SK-MEL-5 (cell line): ENCODE measurements at regions not wholly inside any gene's neighbourhood (a gene's known extent, or its start where the extent isn't known, plus 50 kb on each side); places are given as distances from the start of the nearest gene placed in this dataset.

ENCODE experiments used
- DNase-seq: peaks from one replicate; pipeline ENCODE4 v3.0.0-alpha.2; 2016; ENCODE audit warnings: low read depth, low spot score
- in situ Hi-C: cut with HindIII; loops from 2 replicates; pipeline ENCODE4 v1.10.0; 2016; ENCODE audit warnings: low sequenced_read_pairs, high pct_unique_total_duplicates, low pct_unique_long_range_greater_than_20kb

- in situ Hi-C loops: no loop called here
- DNase-seq: no peak
Measured at GRCh38 chr3:66656609-66657008, 155.8 kb upstream of the LRIG1 start.

- no peak for DNase-seq
- in situ Hi-C loops: no loop called here
Measured at GRCh38 chr3:66659056-66659455, 158.2 kb upstream of the LRIG1 start.

GRCh38 chr3:66661628-66662027 is 160.8 kb upstream of the LRIG1 start:
- DNase-seq: no peak
- in situ Hi-C loops: no loop called here

GRCh38 chr3:66662894-66663293 is 162.1 kb upstream of the LRIG1 start:
- in situ Hi-C loops: no loop called here
- DNase-seq: no peak

GRCh38 chr3:66665021-66665695 is 164.3 kb upstream of the LRIG1 start:
- in situ Hi-C loops: no loop called here

DNA sequence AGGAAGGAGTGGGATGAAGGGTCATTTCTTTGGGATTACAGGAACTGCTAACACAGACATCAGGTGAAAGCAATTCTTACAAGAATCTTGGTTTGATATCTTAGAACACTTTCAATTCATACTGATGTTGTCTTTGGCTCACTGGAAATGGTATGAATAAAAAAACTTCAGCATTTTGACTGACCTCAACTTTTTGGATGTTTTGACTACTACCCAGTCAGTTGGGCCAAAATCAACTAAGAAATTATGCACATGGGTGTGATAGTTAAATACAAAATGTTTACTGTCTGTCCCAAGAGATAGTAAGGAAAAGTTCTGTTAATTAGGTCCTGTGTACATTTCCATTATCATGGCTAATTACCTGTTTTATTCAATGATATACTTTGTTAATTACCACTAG is 165.5 kb upstream of the LRIG1 start:
- in situ Hi-C loops: no loop called here
- DNase-seq: no peak

More at GRCh38 chr3:66665021-66665695, 164.3 kb upstream of the LRIG1 start:
- no peak for DNase-seq

DNA sequence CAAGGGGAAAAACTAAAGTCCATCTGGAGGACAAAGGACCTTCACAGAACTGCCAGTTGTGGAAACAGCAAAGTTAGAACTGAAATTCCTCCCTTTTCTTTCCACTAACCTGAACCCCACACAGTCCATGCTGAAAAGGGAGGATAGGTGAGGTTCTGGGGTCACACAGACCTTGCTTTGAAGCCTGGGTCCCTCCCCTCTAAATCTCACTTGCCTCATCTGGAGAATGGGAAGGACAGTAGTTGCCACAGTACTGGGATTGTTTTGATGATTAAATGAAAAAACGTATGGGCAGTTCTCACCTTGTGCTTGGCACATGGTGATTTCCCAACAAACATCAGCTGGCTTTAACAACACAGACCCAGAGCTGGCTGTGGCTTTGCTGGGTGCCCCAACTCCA is 166.4 kb upstream of the LRIG1 start:
- DNase-seq: no peak
- in situ Hi-C loops: no loop called here

- in situ Hi-C loops: no loop called here
- DNase-seq: no peak
Measured at GRCh38 chr3:66671291-66671690, 170.5 kb upstream of the LRIG1 start.

DNA sequence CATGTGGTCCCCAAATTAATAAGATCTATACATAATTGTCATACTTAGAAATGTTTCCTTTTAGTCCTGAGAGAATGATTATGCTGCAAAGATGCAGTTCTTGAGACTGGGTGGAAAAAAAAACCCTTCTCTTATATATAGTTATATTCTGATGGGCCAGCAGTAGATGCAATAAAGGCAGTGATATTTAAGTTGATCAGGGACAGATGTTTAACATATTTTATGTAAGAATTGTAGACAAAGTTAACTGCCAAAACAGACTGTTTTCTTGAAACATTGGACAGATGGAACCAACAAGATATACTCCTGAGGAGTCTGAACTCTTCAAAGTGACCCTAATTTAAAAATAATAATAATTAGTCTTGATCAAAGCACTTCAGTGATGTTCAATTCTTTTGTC is 172.0 kb upstream of the LRIG1 start:
- in situ Hi-C loops: no loop called here
- no peak for DNase-seq

GRCh38 chr3:66673293-66673692 is 172.5 kb upstream of the LRIG1 start:
- no peak for DNase-seq
- in situ Hi-C loops: no loop called here

DNA sequence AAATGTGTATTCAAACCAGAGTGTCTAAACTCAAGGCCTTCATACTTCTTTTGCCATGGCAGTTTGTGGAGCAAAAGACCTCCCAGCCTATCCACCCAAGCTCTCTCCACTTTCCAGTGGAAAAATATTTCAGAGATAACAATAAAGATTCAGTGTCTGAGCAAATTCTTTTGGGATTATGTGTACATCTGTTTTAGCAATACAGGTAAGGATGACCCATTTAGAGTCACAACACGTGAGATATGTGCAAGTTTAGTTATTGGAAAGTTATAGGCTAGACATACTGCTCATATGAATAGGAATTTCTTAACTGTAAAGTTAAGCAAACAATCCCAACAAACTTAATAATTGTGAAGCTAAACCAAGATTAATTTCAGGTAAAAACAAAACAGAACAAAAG is 174.5 kb upstream of the LRIG1 start:
- in situ Hi-C loops: no loop called here
- no peak for DNase-seq

- no peak for DNase-seq
- in situ Hi-C loops: no loop called here
Measured at GRCh38 chr3:66692042-66692765, 191.4 kb upstream of the LRIG1 start.

DNA sequence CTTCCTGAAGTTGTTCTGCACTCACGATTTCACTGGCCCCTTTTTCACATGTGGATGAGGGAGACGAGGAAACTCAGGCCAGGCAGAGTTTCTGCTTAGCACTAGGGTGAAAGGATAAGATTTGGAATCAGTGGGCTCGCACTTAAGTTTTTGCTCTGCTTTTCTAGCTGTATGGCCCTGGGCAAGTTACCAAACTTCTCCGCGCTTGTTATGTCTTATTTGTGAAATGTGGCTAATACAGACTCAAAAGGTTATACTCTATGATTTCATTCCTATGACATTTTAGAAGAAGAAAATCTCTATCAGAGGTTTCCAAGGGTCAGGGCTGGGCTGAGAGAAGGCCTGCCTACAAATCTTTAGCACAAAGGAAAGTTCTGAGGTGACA is 191.9 kb upstream of the LRIG1 start:
- in situ Hi-C loops: no loop called here
- DNase-seq: no peak

DNA sequence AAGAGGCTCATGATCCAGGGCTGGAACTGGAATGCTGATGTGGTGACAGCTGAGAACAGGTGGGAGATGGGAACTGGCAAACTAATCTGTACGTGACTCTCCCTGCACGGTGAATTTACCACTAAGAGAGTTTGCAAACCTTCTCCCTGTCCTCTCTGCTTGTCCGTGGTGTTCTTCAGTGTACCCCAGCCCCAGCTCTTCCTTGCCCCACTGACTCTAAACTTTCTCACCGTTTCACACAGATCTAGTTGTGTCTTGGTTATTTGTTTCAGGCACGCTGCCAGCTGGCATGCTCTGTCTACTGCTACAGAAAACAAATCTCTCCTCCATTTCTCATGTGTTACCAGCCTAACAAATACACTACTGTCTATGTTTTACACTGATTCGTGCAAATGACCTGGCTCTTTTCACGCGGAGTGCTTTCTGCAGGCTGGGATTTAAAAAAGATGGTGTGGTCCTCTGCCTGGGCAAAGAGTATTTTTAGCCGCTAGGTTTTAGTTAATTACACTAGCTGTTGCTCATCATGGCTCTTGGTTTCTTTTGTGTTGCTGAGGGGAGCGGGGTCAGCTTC is 192.7 kb upstream of the LRIG1 start:
- peak; percentile 4 for DNase-seq
- in situ Hi-C loops: no loop called here

DNA sequence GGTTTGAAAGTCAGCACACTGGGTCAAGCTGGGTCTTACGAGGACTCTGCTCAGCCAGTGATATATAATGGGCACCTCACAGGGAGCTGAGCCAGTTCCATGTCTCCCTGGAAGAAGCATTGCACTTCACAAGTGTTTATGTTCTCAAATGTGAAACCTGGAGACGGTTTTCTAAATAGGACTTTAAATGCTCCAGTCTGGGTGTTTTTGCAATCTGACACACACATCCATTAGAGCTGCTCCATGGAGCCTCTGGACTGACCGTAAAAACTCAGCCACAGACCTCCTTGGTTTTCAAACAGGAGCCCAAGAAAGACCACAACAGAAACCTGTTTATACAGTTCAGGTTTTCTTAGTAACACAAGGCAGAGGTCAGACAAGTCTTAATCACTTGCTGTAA is 201.3 kb upstream of the LRIG1 start:
- DNase-seq: no peak
- in situ Hi-C loops: no loop called here

GRCh38 chr3:66703501-66703900 is 202.7 kb upstream of the LRIG1 start:
- in situ Hi-C loops: no loop called here

GRCh38 chr3:66705076-66705475 is 204.3 kb upstream of the LRIG1 start:
- no peak for DNase-seq
- in situ Hi-C loops: no loop called here

More at GRCh38 chr3:66703501-66703900, 202.7 kb upstream of the LRIG1 start:
- no peak for DNase-seq

DNA sequence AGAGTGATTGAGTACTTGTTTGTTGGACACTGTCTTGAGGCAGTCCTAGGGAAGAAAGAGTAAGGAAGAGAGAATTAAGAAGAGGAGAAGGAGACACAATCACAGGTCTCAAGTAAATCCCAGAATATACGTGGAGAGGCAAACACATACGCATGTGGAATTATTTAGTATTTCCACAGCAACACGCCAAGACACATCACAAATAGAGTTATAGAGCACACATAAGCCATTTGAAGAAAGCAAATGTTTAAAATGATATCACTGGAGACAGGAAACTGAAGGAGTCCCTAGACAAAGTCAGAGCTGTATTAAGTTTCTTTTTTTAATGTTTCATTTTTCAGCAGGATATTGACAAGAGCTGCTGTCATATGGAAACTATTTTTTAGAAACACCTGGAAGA is 206.1 kb upstream of the LRIG1 start:
- DNase-seq: no peak
- in situ Hi-C loops: no loop called here

DNA sequence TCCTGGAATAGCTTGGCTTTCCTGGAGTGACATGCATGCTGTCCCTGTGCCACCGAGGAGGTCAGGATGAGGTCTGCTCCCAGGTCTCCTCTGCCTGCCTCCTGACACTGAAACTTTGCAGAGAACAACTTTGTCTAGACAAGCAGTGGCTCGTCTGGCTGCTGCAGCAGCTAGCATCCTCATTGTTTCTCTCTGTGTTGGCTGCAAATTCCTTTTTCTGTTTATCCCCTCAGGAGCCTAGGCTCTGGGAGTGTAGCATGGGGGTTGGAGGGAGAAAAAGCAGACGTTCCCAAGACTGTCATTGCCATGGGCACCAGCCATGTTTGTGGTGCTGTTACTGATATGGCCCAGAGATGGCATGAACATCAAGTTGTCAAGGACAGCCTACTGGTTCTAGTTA is 208.7 kb upstream of the LRIG1 start:
- in situ Hi-C loops: no loop called here
- DNase-seq: no peak
